Esophagus muscularis mucosa (tissue), 4 donors: ENCODE measurements at regions not wholly inside any gene's neighbourhood (a gene's known extent, or its start where the extent isn't known, plus 50 kb on each side); places are given as distances from the start of the nearest gene placed in this dataset.

ENCODE experiments used
- EP300 ChIP-seq: sonication (generic); formaldehyde crosslinking; IDR thresholded peaks from one replicate; pipeline ENCODE4 v1.6.1; 2017; ENCODE audit warnings: antibody characterized with exemption
- POLR2A ChIP-seq: fragments of 450-650 bp; IDR thresholded peaks from one replicate; pipeline ENCODE4 v1.6.1; 2017; ENCODE audit warnings: antibody characterized with exemption, moderate library complexity, mild to moderate bottlenecking, low read depth
- TF ChIP-seq, protein P1 (sequence below), 3 experiments: fragments of 200-600 bp in 2 of 3; fragments of 450-650 bp in 1 of 3; sonication (generic) in 2 of 3; IDR thresholded peaks; one replicate each; pipeline ENCODE4 v1.5.1; 2017 to 2019; ENCODE audit warnings: antibody characterized with exemption in 3 of 3, mild to moderate bottlenecking in 2 of 3, moderate library complexity in 1 of 3

DNA sequence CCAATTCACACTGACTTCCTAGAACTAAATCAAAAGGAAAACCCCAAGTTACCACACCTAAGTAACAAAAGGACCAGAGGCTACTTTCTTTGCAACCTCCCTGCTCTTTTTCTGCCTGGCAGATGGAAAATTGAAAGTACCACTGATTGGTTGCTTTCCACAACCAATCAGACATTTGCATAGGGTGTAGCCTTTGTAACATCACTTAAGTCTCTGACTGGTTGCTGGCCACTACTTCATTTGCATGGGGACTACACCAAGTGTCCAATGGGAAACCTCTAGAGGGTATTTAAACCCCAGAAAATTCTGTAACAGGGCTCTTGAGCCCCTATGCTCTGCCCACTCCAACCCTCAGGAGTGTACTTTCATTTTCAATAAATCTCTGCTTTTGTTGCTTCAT, 365.0 kb downstream of the LTN1 start:
- TF ChIP-seq, protein P1, sequence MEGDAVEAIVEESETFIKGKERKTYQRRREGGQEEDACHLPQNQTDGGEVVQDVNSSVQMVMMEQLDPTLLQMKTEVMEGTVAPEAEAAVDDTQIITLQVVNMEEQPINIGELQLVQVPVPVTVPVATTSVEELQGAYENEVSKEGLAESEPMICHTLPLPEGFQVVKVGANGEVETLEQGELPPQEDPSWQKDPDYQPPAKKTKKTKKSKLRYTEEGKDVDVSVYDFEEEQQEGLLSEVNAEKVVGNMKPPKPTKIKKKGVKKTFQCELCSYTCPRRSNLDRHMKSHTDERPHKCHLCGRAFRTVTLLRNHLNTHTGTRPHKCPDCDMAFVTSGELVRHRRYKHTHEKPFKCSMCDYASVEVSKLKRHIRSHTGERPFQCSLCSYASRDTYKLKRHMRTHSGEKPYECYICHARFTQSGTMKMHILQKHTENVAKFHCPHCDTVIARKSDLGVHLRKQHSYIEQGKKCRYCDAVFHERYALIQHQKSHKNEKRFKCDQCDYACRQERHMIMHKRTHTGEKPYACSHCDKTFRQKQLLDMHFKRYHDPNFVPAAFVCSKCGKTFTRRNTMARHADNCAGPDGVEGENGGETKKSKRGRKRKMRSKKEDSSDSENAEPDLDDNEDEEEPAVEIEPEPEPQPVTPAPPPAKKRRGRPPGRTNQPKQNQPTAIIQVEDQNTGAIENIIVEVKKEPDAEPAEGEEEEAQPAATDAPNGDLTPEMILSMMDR (IDR thresholded peaks at IDR 0.05) = no peak
- TF ChIP-seq EP300 = no peak
- TF ChIP-seq POLR2A = no peak
